Adrenal gland (tissue), 5 donors: ENCODE measurements at regions not wholly inside any gene's neighbourhood (a gene's known extent, or its start where the extent isn't known, plus 50 kb on each side); places are given as distances from the start of the nearest gene placed in this dataset.

Source experiments
- CTCF ChIP-seq, 6 experiments: fragments of 450-650 bp in 4 of 6; fragments of 200-600 bp in 2 of 6; sonication (generic) in 1 of 6; IDR thresholded peaks; 1 replicate in 5 of 6; 2 replicates in 1 of 6; pipeline versions ENCODE4 v1.5.1 to v1.8.0; 2016 to 2021; ENCODE audit warnings: antibody characterized with exemption in 6 of 6, mild to moderate bottlenecking in 2 of 6, moderate library complexity in 1 of 6
- POLR2A ChIP-seq, 2 donors: fragments of 450-650 bp; IDR thresholded peaks; one replicate each; pipeline ENCODE4 v1.6.1; 2017; ENCODE audit warnings: antibody characterized with exemption in 2 of 2, mild to moderate bottlenecking in 2 of 2, moderate library complexity in 1 of 2
- donor health status: DM: no; HTN: no; CAD: no.

GRCh38 chr1:121595089-121595488 is 410.3 kb downstream of the SRGAP2C start:
- no peak for TF ChIP-seq CTCF (IDR thresholded peaks at IDR 0.05)
- TF ChIP-seq POLR2A (IDR thresholded peaks at IDR 0.05): no peak
